Astrocyte of the cerebellum (primary cell): ENCODE measurements at regions not wholly inside any gene's neighbourhood (a gene's known extent, or its start where the extent isn't known, plus 50 kb on each side); places are given as distances from the start of the nearest gene placed in this dataset.
"Not testable (repeated sequence)": the region's sequence is repeated elsewhere in the genome, so short reads cannot be mapped to it uniquely, and the experiment has no call there.

Source experiments
- DNase-seq: peaks from one replicate; pipeline ENCODE4 v3.0.0-alpha.2; 2011; ENCODE audit warnings: low read depth
- H3K4me3 ChIP-seq: 2 replicates; pipeline ENCODE4 v1.5.1; 2011; ENCODE audit warnings: mild to moderate bottlenecking, low read depth, low read length, moderate library complexity
- CTCF ChIP-seq: IDR thresholded peaks from 2 replicates; pipeline ENCODE4 v1.5.1; 2012; ENCODE audit warnings: low read length, low read depth, moderate library complexity, mild to moderate bottlenecking; ENCODE audit errors: missing control alignments
- in situ Hi-C: cut with HindIII; loops from 2 replicates; pipeline ENCODE4 v1.10.0; 2017; ENCODE audit warnings: low sequenced_read_pairs

- in situ Hi-C loops = no loop called here
- no peak overlapping the region for H3K4me3 ChIP-seq
- no peak for TF ChIP-seq CTCF
- no peak for DNase-seq
Observed at GRCh38 chr1:220966881-220967611, 87.8 kb downstream of the HLX start.

- no peak overlapping the region for H3K4me3 ChIP-seq
- DNase-seq = no peak
- in situ Hi-C loops = no loop called here
- TF ChIP-seq CTCF = no peak
Observed at GRCh38 chr1:220967911-220968310, 88.7 kb downstream of the HLX start.

GRCh38 chr1:220969281-220969680 is 90.0 kb downstream of the HLX start:
- DNase-seq, in situ Hi-C loops: not testable (repeated sequence)

GRCh38 chr1:220970311-220970710 is 91.1 kb downstream of the HLX start:
- in situ Hi-C loops = no loop called here
- no peak for DNase-seq
- TF ChIP-seq CTCF = no peak
- H3K4me3 ChIP-seq = no peak overlapping the region

More at GRCh38 chr1:220969281-220969680, 90.0 kb downstream of the HLX start:
- not testable (repeated sequence) for H3K4me3 ChIP-seq

GRCh38 chr1:220971221-220971620 is 92.0 kb downstream of the HLX start:
- no peak overlapping the region for H3K4me3 ChIP-seq
- no peak for DNase-seq
- TF ChIP-seq CTCF = no peak
- in situ Hi-C loops = no loop called here

GRCh38 chr1:220974431-220974830 is 95.2 kb downstream of the HLX start:
- in situ Hi-C loops = no loop called here
- no peak for TF ChIP-seq CTCF
- DNase-seq = no peak
- no peak overlapping the region for H3K4me3 ChIP-seq

- no peak for TF ChIP-seq CTCF
- no peak for DNase-seq
- no peak overlapping the region for H3K4me3 ChIP-seq
- in situ Hi-C loops = no loop called here
Observed at GRCh38 chr1:220976390-220976789, 97.1 kb downstream of the HLX start.
